WTC11 (cell line): ENCODE measurements at regions not wholly inside any gene's neighbourhood (a gene's known extent, or its start where the extent isn't known, plus 50 kb on each side); places are given as distances from the start of the nearest gene placed in this dataset.

ENCODE experiments used
- FOXK1 ChIP-seq: sonication (generic); formaldehyde crosslinking; IDR thresholded peaks from 2 replicates; pipeline ENCODE4 v1.8.0; 2022; ENCODE audit warnings: mild to moderate bottlenecking, moderate library complexity, missing genetic modification reagents
- SP1 ChIP-seq: sonication (generic); formaldehyde crosslinking; conservative IDR thresholded peaks from 2 replicates; pipeline ENCODE4 v1.8.1; 2022; ENCODE audit warnings: missing genetic modification reagents
- TP53 ChIP-seq: sonication (generic); formaldehyde crosslinking; IDR thresholded peaks from 2 replicates; pipeline ENCODE4 v1.8.1; 2023; ENCODE audit warnings: mild to moderate bottlenecking, missing genetic modification reagents
- ZNF416 ChIP-seq: fragments of 250-450 bp; sonication (Bioruptor Pico); IDR thresholded peaks from 2 replicates; pipeline ENCODE4 v1.9.0; 2021; ENCODE audit warnings: mild to moderate bottlenecking, inconsistent platforms
- ZNF671 ChIP-seq: fragments of 250-450 bp; sonication (Bioruptor Pico); IDR thresholded peaks from 2 replicates; pipeline ENCODE4 v1.8.0; 2021; ENCODE audit warnings: mild to moderate bottlenecking
- TF ChIP-seq, protein P1 (sequence below): fragments of 200-600 bp; IDR thresholded peaks from 2 replicates; pipeline ENCODE4 v1.8.0; 2022; ENCODE audit warnings: antibody characterized with exemption
- TF ChIP-seq, protein P2 (sequence below): sonication (generic); formaldehyde crosslinking; IDR thresholded peaks from 2 replicates; pipeline ENCODE4 v1.8.0; 2022; ENCODE audit warnings: mild to moderate bottlenecking, missing genetic modification reagents
- TF ChIP-seq, protein P3 (sequence below): sonication (generic); formaldehyde crosslinking; IDR thresholded peaks from 2 replicates; pipeline ENCODE4 v1.8.1; 2023; ENCODE audit warnings: mild to moderate bottlenecking, moderate library complexity, missing genetic modification reagents
- TF ChIP-seq, protein P4 (sequence below): sonication (generic); formaldehyde crosslinking; IDR thresholded peaks from 2 replicates; pipeline ENCODE4 v1.8.1; 2022; ENCODE audit warnings: low read depth, missing genetic modification reagents, borderline replicate concordance
- TF ChIP-seq, protein P5 (sequence below): sonication (generic); formaldehyde crosslinking; IDR thresholded peaks from 2 replicates; pipeline ENCODE4 v1.8.0; 2022; ENCODE audit warnings: mild to moderate bottlenecking, missing genetic modification reagents

DNA sequence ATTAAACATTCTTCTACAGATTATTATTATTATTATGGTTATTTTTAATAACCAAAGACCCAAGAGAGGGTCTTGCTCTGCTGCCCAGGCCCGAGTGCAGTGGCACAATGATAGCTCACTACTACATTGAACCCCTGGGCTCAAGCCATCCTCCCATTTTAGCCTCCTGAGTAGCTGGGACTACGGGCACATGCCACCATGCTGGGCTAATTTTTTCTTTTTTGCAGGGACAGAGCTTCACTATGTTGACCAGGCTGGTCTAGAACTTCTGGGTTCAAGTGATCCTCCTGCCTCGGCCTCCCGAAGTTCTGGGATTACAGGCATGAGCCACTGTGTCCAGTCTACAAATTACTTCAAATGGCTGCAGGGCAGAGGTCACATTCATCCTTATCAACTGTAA, 179.8 kb downstream of the KCNRG start:
- TF ChIP-seq, protein P1, sequence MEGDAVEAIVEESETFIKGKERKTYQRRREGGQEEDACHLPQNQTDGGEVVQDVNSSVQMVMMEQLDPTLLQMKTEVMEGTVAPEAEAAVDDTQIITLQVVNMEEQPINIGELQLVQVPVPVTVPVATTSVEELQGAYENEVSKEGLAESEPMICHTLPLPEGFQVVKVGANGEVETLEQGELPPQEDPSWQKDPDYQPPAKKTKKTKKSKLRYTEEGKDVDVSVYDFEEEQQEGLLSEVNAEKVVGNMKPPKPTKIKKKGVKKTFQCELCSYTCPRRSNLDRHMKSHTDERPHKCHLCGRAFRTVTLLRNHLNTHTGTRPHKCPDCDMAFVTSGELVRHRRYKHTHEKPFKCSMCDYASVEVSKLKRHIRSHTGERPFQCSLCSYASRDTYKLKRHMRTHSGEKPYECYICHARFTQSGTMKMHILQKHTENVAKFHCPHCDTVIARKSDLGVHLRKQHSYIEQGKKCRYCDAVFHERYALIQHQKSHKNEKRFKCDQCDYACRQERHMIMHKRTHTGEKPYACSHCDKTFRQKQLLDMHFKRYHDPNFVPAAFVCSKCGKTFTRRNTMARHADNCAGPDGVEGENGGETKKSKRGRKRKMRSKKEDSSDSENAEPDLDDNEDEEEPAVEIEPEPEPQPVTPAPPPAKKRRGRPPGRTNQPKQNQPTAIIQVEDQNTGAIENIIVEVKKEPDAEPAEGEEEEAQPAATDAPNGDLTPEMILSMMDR: no peak
- TF ChIP-seq FOXK1 (CRISPR knock-in tag) (no peak), ZNF671 (no peak), ZNF416 (CRISPR knock-in tag) (no peak), TP53 (CRISPR knock-in tag) (no peak), SP1 (CRISPR knock-in tag) (no peak)
- TF ChIP-seq, protein P2, sequence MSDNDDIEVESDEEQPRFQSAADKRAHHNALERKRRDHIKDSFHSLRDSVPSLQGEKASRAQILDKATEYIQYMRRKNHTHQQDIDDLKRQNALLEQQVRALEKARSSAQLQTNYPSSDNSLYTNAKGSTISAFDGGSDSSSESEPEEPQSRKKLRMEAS (CRISPR knock-in tag): no peak
- TF ChIP-seq, protein P3, sequence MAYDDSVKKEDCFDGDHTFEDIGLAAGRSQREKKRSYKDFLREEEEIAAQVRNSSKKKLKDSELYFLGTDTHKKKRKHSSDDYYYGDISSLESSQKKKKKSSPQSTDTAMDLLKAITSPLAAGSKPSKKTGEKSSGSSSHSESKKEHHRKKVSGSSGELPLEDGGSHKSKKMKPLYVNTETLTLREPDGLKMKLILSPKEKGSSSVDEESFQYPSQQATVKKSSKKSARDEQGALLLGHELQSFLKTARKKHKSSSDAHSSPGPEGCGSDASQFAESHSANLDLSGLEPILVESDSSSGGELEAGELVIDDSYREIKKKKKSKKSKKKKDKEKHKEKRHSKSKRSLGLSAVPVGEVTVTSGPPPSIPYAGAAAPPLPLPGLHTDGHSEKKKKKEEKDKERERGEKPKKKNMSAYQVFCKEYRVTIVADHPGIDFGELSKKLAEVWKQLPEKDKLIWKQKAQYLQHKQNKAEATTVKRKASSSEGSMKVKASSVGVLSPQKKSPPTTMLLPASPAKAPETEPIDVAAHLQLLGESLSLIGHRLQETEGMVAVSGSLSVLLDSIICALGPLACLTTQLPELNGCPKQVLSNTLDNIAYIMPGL: no peak
- TF ChIP-seq, protein P4, sequence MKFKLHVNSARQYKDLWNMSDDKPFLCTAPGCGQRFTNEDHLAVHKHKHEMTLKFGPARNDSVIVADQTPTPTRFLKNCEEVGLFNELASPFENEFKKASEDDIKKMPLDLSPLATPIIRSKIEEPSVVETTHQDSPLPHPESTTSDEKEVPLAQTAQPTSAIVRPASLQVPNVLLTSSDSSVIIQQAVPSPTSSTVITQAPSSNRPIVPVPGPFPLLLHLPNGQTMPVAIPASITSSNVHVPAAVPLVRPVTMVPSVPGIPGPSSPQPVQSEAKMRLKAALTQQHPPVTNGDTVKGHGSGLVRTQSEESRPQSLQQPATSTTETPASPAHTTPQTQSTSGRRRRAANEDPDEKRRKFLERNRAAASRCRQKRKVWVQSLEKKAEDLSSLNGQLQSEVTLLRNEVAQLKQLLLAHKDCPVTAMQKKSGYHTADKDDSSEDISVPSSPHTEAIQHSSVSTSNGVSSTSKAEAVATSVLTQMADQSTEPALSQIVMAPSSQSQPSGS (CRISPR knock-in tag): no peak
- TF ChIP-seq, protein P5, sequence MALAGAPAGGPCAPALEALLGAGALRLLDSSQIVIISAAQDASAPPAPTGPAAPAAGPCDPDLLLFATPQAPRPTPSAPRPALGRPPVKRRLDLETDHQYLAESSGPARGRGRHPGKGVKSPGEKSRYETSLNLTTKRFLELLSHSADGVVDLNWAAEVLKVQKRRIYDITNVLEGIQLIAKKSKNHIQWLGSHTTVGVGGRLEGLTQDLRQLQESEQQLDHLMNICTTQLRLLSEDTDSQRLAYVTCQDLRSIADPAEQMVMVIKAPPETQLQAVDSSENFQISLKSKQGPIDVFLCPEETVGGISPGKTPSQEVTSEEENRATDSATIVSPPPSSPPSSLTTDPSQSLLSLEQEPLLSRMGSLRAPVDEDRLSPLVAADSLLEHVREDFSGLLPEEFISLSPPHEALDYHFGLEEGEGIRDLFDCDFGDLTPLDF: no peak
